ENCODE measurements at regions not wholly inside any gene's neighbourhood (a gene's known extent, or its start where the extent isn't known, plus 50 kb on each side); places are given as distances from the start of the nearest gene placed in this dataset.

GRCh38 chr22:48802576-48802975 is 1025.1 kb downstream of the BRD1 start:
- DNase-seq = no peak

- no peak for DNase-seq
Observed at GRCh38 chr22:48800886-48801607, 1026.6 kb downstream of the BRD1 start.

DNA sequence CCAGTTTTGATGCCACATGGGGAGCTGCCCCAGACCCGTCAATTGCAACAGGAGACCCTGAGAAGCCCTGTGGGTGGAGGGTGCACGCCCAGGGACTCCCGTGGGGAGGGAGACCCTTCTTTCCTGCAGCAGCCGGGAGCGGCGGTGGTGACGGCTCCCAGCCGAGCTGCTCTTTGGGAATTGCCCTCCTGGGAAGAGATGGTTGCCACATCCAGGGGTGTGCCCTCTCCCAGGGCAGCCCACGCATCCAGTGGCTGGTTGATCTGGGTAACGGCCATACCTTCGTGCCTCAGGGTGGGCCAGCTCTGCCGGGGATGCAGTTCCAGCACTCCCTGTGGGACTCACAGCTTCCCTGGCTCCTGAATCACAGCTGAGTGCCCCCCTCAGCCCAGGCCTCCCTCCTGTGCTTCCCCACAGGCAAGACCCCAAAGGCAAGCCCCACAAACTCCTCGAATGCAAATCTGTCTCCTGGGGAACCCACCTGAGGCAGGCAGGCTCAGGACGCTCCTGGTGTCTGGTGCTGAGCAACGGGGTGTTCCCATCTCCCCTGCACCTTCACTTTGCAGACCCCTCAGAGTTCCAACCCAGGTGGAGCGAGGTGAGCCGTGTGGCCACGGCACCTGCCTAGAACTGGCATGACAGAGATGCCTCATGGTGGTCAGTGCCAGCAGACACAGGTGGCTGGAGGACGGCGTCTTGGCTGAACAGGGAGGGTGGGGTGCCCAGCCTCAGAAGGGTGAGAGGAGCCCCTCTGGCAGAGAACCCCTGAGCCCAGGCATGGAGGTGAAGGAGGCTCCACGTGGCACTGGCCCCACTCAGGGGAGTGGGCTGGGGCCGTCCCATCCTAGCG is 1027.4 kb downstream of the BRD1 start:
- DNase-seq = no peak

DNA sequence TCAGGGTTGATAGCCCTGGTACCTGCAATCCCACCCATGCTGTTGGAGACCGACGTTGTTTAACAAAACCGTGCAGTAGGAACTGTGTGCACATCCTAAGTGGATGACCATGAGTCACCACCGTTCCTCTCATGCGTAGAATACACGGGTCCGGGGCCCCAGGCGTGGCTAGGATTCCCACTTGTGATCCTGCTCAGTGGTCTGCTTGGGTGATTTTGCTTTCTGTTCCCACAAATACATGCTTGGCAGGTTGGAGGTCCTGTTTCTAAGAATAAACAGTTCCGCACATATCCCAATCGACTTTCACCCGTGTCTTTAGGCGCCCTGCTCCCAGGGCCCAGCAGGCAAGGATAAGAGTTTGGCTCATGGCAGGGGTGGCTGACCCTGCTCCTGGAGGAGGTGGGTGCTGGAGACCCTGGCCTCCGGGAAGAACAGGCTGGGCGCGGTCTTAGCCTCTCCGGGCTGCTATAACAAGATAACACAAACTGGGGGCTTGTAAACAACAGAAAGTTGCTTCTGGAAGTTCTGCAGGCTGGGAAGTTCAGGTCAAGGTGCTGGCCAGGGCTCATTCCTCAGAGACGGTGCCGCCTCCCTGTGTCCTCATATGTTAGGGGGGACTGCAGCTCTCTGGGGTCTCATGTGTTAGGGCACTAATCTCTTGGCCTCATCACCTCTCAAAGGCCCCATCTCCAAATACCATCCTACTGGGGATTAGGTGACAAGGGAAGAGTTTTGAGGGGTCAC is 1028.3 kb downstream of the BRD1 start:
- DNase-seq = no peak

GRCh38 chr22:48798281-48799226 is 1029.1 kb downstream of the BRD1 start:
- no peak for DNase-seq

DNA sequence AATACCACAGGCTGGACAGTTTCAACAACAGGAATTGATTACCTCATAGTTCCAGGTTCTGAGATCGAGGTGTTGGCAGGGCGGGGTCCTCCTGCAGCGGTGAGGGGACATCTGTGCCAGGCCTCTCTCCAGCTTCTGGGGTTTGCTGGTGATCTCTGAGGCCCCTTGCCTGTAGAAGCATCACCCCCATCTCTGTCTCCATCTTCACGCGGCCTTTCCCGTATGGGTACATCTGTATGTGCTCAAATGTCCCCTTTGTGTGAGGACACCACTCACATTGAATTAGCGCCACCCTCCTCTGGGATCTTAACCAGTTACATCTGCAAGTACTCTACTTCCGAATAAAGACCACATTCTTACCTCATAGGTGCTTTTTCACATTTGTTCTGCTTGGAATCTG is 1029.9 kb downstream of the BRD1 start:
- no peak for DNase-seq

DNA sequence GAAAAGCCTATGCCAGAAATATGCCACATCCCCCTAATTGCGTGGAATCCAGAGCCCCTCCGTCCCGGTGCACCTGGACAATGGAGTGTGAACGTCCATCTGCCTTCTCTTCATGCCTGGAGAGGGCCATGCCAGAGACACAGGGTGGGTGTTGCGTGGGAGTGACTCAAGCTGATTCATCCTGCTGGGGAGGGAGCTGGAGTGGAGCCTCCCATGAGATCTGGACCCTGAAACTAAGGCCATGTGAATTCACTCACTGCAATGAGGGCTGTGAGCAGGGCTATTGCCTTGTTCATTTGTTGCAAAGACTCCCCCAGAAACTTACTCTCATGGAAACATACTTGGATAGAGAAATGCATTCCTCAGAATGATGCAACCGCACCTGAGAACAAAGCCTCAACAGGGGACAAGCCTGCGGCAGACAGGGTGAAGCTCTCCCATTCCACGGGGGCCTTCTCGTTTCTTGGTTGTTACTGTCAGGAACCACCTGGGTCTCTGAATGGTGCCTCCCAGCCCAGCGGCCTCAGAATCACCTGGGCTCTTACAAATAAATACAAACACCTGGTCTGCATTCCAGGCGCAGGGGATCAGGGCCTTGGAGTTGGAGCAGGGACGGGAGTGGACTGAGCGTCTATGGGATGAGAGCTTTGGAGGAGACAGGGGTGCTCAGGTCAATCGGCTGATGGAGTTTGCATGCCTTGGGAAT is 1031.2 kb downstream of the BRD1 start:
- DNase-seq = no peak

GRCh38 chr22:48795664-48796063 is 1032.0 kb downstream of the BRD1 start:
- DNase-seq = no peak

DNA sequence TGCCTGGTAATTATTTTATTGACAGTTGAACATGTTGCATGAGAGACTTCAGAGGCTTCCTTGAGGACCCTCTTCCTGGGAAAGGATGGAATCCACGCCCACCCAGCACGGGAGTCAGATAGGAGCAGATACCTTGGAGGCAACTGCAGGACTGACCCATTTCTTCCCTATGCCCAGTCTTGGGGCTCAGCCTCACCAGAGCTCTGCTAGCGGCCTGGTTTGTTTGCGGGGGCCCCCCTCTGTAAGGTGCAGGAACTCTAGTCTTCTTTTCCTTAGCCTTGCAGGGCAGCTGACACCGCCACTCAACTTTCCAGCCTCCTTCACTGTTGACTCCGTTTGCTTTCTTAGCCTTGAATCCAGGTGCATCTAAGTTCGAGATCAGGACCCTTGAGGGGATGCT is 1032.8 kb downstream of the BRD1 start:
- DNase-seq = no peak

DNA sequence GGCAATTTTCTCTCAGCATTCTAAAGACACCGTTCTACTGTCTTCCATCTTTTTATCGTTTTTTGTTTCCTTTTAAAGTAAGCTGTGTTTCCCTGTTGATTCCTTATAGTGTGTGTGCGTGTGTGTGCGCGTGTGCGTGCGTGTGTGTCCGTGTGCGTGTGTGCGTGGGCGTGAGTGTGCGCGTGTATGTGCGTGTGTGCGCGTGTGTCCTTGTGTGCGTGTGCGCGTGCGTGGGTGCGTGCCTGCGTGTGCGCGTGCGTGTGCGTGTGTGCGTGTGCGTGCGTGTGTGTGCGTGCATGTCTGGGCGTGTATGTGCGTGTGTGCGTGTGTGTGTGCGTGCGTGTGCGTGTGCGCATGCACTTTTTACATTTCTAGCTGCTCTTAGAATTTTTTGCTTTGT is 1033.7 kb downstream of the BRD1 start:
- DNase-seq = no peak

DNA sequence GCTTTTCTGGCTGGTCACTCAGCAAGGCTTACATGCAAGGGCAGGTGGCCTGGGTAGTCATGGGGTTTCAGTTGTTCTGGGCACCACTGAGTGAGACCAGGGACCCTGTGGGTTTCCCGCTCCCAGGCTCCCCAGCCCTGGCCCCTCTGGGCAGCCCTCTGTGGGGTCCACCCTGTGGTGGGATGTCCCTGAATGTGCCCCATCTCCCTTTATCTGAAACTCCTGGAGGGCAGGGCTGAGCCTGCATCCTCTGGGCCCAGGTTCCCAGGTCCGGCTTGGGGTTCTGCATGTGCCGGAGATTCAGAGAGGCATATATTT is 1041.0 kb downstream of the BRD1 start:
- DNase-seq = no peak

GRCh38 chr22:48785792-48786678 is 1041.6 kb downstream of the BRD1 start:
- no peak for DNase-seq

DNA sequence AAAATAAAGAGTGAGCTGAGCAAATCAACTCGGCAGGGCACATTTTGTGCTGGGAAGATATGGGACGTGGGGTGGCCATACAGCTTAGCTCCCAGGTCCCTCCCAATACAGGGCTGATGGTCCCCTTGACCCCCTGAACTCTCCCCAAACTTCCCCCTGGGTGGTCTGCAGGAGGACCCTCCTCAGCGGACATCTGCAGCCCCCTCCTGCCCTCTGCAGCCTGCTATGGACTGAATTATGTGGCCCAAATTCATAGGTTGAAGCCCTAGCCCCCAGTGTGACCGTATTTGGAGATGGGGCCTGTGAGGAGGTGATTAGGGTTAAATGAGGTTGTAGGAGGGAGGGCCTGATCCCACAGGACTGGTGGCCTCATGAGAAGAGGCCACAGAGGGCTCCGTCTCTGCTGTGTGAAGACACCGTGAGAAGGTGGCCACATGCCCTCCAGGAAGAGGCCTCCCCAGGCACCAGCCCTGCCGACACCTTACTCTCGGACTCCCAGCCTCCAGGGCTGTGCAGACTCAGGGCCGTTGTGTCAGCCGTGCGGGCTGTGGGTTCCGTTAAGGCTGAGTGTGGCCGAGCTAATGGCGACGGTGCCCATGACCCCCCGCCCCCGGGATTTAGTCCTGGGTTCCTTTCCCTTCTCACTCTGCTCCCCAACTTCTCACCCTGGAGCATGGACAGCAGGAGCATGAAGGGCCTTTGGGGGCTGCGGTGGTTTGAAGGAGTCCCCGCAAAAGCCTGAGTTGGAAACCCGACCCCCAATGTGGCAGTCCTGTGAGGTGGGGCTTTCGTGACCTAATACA is 1042.8 kb downstream of the BRD1 start:
- no peak for DNase-seq

DNA sequence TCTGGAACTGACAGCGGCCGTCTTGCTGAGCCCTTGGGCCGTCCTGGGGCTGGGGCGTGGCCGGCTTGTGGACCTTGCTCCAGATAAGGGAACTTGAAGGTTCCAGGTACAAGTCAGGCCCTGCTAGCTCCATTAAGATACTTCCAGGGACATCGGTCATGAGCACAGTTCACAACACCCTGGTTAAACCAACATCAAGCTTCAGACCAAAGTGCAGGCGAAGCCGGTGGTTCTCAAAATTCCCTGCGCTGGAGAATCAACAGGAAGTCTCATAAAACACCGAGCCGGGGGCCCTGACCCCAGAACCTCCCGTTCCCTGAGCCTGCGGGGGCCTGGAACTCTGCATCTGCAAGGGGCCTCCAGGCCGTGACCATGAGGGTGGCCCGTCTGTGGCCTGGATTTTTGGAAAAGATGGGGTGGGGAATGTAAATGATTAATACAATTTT is 1043.8 kb downstream of the BRD1 start:
- no peak for DNase-seq

GRCh38 chr22:48782811-48783511 is 1044.7 kb downstream of the BRD1 start:
- no peak for DNase-seq

DNA sequence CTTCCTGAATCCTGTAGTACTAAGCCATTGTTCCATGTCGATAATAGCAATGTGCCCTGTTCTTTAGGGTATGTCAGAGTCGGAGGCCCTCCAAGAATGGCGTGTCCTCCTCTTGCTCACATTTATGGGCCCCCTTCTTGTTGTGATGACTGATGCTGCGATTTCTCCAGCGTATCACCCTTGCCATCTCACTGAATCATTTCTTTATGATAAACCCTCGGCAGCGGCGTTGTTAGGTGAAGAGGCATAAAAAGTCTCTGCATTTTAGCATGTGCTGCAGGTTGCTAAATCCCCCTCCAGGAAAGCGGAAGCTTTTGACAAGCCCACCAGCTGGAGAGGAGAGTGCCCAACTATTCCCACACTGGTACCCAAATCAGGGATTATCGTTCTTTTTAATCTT is 1045.3 kb downstream of the BRD1 start:
- DNase-seq = no peak

GRCh38 chr22:48781868-48782267 is 1045.8 kb downstream of the BRD1 start:
- DNase-seq = no peak

- DNase-seq = no peak
Observed at GRCh38 chr22:48781391-48781790, 1046.3 kb downstream of the BRD1 start.

GRCh38 chr22:48780597-48781277 is 1046.9 kb downstream of the BRD1 start:
- no peak for DNase-seq

Measured in stimulated activated CD4-positive, alpha-beta T cell treated with anti-CD3 and anti-CD28 coated beads, Interleukin-4, amount 100 ng/mL, for 24 hours (primary cell).